ENCODE measurements at regions not wholly inside any gene's neighbourhood (a gene's known extent, or its start where the extent isn't known, plus 50 kb on each side); places are given as distances from the start of the nearest gene placed in this dataset.

DNA sequence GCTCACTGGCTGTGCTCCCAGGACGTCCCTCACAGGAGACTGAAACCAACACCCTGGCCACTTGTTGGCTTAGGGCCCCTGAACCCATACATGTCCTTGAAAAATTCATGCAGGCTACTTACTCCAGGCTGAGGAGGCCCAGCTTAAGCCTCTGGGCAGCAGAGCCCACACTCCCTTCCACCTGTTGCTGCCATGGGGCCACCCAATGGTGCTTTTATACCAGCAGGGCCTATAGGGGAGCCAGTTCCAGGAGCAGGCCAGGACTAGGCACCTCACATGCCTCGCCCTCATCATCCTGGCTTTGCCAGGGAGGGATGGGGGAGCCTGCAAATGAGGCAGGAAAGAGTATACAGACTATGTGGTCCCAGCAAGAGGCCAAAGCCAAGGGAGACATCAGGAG, 181.7 kb upstream of the NECTIN1 start:
- Histone ChIP-seq H3K27me3 (no peaks in the 10 kb centered on the region), H3K36me3 (no peaks in the 10 kb centered on the region), H3K4me1 (no peaks in the 10 kb centered on the region), H3K27ac (no peak overlapping the region), H3K4me3 (replicated peaks in 1 of 3) (no peak overlapping the region), H3K9me3 (no peaks in the 10 kb centered on the region)
- TF ChIP-seq, protein P1, sequence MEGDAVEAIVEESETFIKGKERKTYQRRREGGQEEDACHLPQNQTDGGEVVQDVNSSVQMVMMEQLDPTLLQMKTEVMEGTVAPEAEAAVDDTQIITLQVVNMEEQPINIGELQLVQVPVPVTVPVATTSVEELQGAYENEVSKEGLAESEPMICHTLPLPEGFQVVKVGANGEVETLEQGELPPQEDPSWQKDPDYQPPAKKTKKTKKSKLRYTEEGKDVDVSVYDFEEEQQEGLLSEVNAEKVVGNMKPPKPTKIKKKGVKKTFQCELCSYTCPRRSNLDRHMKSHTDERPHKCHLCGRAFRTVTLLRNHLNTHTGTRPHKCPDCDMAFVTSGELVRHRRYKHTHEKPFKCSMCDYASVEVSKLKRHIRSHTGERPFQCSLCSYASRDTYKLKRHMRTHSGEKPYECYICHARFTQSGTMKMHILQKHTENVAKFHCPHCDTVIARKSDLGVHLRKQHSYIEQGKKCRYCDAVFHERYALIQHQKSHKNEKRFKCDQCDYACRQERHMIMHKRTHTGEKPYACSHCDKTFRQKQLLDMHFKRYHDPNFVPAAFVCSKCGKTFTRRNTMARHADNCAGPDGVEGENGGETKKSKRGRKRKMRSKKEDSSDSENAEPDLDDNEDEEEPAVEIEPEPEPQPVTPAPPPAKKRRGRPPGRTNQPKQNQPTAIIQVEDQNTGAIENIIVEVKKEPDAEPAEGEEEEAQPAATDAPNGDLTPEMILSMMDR (IDR thresholded peaks at IDR 0.05), result no peak
- TF ChIP-seq POLR2A (IDR thresholded peaks at IDR 0.05), result no peak
- intact Hi-C loops (cut with DNase I), result no loop called here
- WGBS, 2 donors, result 70 to 82% methylated on average over 2 of the region's 2 CpGs
- no peak for DNase-seq

DNA sequence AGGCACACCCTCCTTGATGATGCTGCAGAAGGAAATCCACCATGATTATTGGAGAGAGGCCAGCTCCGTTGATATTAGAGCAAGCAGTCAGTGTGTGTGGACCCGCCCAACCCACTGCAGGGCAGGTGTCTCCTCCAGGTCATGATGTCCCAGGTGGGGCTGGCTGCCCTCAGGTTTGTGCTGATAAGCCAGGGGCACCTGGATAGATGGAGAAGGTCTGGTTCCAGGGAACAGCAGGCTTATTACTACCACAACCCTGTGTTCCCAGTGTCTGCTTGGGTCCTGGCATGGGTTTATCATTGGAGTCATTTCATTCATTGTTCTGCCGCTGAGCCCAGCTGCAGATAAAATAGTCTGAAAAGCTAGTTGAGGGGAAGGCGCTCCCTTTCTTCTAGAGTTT, 181.1 kb upstream of the NECTIN1 start:
- Histone ChIP-seq H3K27me3 (no peaks in the 10 kb centered on the region), H3K9me3 (no peaks in the 10 kb centered on the region), H3K36me3 (no peaks in the 10 kb centered on the region), H3K4me1 (no peaks in the 10 kb centered on the region), H3K4me3 (replicated peaks in 1 of 3) (no peak overlapping the region), H3K27ac (no peak overlapping the region)
- 89 to 92% methylated on average over 2 to 4 of the region's 4 CpGs for WGBS, 2 donors
- intact Hi-C loops (cut with DNase I), result no loop called here
- no peak for DNase-seq
- TF ChIP-seq, protein P1 (IDR thresholded peaks at IDR 0.05), result no peak
- TF ChIP-seq POLR2A (IDR thresholded peaks at IDR 0.05), result no peak

DNA sequence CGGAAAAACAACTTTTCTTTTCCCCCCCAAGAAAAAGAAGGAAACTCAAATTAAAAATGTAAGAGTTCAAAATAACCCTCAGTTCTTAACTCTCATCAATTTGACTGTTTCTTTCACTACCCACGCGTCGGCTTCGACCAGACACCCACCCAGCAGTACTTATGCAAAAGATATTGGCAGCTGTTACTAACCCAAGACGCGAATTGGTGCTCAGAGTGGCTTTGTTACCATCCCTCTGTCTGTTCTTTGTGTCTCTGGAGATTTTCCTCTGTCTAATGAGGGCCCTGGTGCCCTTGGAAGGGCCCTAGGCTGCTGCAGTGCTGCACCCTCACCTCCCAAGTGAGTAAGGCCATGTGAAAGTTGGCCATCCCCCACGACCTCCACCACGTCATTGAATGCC, 180.5 kb upstream of the NECTIN1 start:
- H3K4me1 ChIP-seq, result no peaks in the 10 kb centered on the region
- 81 to 90% methylated on average over 9 of the region's 9 CpGs for WGBS, 2 donors
- H3K27me3 ChIP-seq, result no peaks in the 10 kb centered on the region
- intact Hi-C loops (cut with DNase I), result no loop called here
- no peaks in the 10 kb centered on the region for H3K36me3 ChIP-seq
- H3K9me3 ChIP-seq, result no peaks in the 10 kb centered on the region
- TF ChIP-seq, protein P1 (IDR thresholded peaks at IDR 0.05), result no peak
- TF ChIP-seq POLR2A (IDR thresholded peaks at IDR 0.05), result no peak
- DNase-seq, result no peak
- no peak overlapping the region for H3K4me3 ChIP-seq (replicated peaks in 1 of 3)
- no peak overlapping the region for H3K27ac ChIP-seq

DNA sequence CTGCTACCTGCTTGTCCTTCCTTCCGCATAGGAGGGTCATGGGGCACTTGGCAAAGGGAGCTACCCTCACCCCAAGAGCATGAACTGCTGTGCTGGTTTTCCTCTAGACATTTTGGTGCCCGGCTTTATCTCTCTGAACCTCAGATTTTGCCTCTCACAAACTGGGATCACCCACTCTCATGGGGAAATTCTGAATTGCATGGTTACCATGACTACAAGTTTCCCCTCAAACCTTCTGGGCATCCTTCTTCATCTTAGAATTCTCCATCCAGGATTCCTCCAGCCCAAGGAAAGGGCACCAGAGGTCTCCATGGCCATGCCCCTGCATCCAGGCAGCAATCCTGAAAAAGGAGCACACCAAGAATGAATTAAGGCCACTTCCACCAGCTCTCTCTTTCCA, 180.1 kb upstream of the NECTIN1 start:
- H3K27me3 ChIP-seq, result no peaks in the 10 kb centered on the region
- WGBS, 2 donors, result 77 to 92% methylated on average over 1 of the region's 2 CpGs

DNA sequence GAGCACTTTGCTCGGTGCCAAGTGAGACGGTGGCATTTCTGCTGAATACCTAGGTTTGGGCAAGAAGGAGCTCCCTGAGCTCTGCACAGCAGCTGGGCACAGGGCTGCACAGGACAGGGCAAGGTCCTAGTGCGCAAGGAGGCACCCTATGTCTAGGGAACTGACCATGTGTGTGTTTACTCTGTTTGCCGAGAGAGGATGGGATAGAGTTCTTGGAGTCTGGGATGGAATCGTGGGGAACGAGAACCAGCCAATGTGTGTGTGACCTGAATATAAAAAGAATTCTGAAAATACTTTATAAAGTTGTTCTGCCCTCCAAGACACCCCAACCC, 179.5 kb upstream of the NECTIN1 start:
- 71 to 77% methylated on average over 6 of the region's 6 CpGs for WGBS, 2 donors
- intact Hi-C loops (cut with DNase I), result no loop called here
- Histone ChIP-seq H3K9me3 (no peaks in the 10 kb centered on the region), H3K4me3 (replicated peaks in 1 of 3) (no peak overlapping the region), H3K36me3 (no peaks in the 10 kb centered on the region), H3K27me3 (no peaks in the 10 kb centered on the region), H3K27ac (no peak overlapping the region), H3K4me1 (no peaks in the 10 kb centered on the region)
- TF ChIP-seq POLR2A (IDR thresholded peaks at IDR 0.05), result no peak
- DNase-seq, result no peak

More for the DNA sequence above, 180.1 kb upstream of the NECTIN1 start:
- intact Hi-C loops (cut with DNase I), result no loop called here
- H3K4me3 ChIP-seq (replicated peaks in 1 of 3), result no peak overlapping the region
- no peaks in the 10 kb centered on the region for H3K9me3 ChIP-seq
- no peak overlapping the region for H3K27ac ChIP-seq
- TF ChIP-seq, protein P1 (IDR thresholded peaks at IDR 0.05), result no peak
- no peak for TF ChIP-seq POLR2A (IDR thresholded peaks at IDR 0.05)
- no peaks in the 10 kb centered on the region for H3K36me3 ChIP-seq
- no peak for DNase-seq
- no peaks in the 10 kb centered on the region for H3K4me1 ChIP-seq
